ENCODE measurements at regions not wholly inside any gene's neighbourhood (a gene's known extent, or its start where the extent isn't known, plus 50 kb on each side); places are given as distances from the start of the nearest gene placed in this dataset.

- Histone ChIP-seq H3K9me3 (replicated peaks in 1 of 2; ENCODE audit: control insufficient read depth in 1 of 2, insufficient read depth in 1 of 2, low read length in 2 of 2) (no peaks in the 10 kb centered on the region), H3K9ac (ENCODE audit: insufficient read depth, low read length, poor library complexity, severe bottlenecking) (no peak overlapping the region), H3K27me3 (ENCODE audit: control insufficient read depth in 2 of 2, insufficient read depth in 2 of 2, low read length in 2 of 2) (no peaks in the 10 kb centered on the region), H3K36me3 (replicated peaks in 1 of 2; ENCODE audit: control insufficient read depth in 1 of 2, insufficient read depth in 2 of 2, low read length in 2 of 2) (no peaks in the 10 kb centered on the region), H2AFZ (ENCODE audit: insufficient read depth, low read depth, low read length, poor library complexity, severe bottlenecking) (no peak overlapping the region), H3K4me3 (replicated peaks in 1 of 3; ENCODE audit: low read depth in 2 of 3, low read length in 3 of 3) (no peak overlapping the region), H3K27ac (ENCODE audit: low read depth in 1 of 2, low read length in 2 of 2) (no peak overlapping the region), H4K20me1 (ENCODE audit: insufficient read depth, low read length) (no peaks in the 10 kb centered on the region), H3K4me2 (replicated peaks; ENCODE audit: extremely low read depth, low read length, poor library complexity, severe bottlenecking) (no peak overlapping the region), H3K4me1 (ENCODE audit: control insufficient read depth in 1 of 2, insufficient read depth in 2 of 2, low read length in 2 of 2) (no peaks in the 10 kb centered on the region), H3K79me2 (ENCODE audit: insufficient read depth, low read length) (no peaks in the 10 kb centered on the region)
- WGBS (ENCODE audit: insufficient coverage): no CpG with 5 or more reads among the region's 1 CpG
- no peak for DNase-seq
- Mint-ChIP-seq H3K36me3 (no peaks in the 10 kb centered on the region), H3K4me3 (no peak overlapping the region), H3K27ac (no peak overlapping the region), H3K4me1 (no peaks in the 10 kb centered on the region), H3K27me3 (ENCODE audit: low read depth in 3 of 3) (no peaks in the 10 kb centered on the region), H3K9me3 (peaks cover 0 to 3% (median 0%) of the 10 kb centered on the region in 7 donors)
- no peak for TF ChIP-seq CTCF (IDR thresholded peaks at IDR 0.05)
- intact Hi-C loops (cut with micrococcal nuclease): no loop called here
Observed at GRCh38 chr1:239763850-239764249, 327.8 kb upstream of the FMN2 start.

GRCh38 chr1:239764546-239764945 is 327.1 kb upstream of the FMN2 start:
- Histone ChIP-seq H3K27ac (ENCODE audit: low read depth in 1 of 2, low read length in 2 of 2) (no peak overlapping the region), H3K36me3 (replicated peaks in 1 of 2; ENCODE audit: control insufficient read depth in 1 of 2, insufficient read depth in 2 of 2, low read length in 2 of 2) (no peaks in the 10 kb centered on the region), H3K4me3 (replicated peaks in 1 of 3; ENCODE audit: low read depth in 2 of 3, low read length in 3 of 3) (no peak overlapping the region), H3K27me3 (ENCODE audit: control insufficient read depth in 2 of 2, insufficient read depth in 2 of 2, low read length in 2 of 2) (no peaks in the 10 kb centered on the region), H3K79me2 (ENCODE audit: insufficient read depth, low read length) (no peaks in the 10 kb centered on the region), H3K9ac (ENCODE audit: insufficient read depth, low read length, poor library complexity, severe bottlenecking) (no peak overlapping the region), H3K9me3 (replicated peaks in 1 of 2; ENCODE audit: control insufficient read depth in 1 of 2, insufficient read depth in 1 of 2, low read length in 2 of 2) (no peaks in the 10 kb centered on the region), H4K20me1 (ENCODE audit: insufficient read depth, low read length) (no peaks in the 10 kb centered on the region), H3K4me2 (replicated peaks; ENCODE audit: extremely low read depth, low read length, poor library complexity, severe bottlenecking) (no peak overlapping the region), H3K4me1 (ENCODE audit: control insufficient read depth in 1 of 2, insufficient read depth in 2 of 2, low read length in 2 of 2) (no peaks in the 10 kb centered on the region), H2AFZ (ENCODE audit: insufficient read depth, low read depth, low read length, poor library complexity, severe bottlenecking) (no peak overlapping the region)
- WGBS (ENCODE audit: insufficient coverage): no CpG with 5 or more reads among the region's 2 CpGs
- H3K27ac Mint-ChIP-seq: no peak overlapping the region
- no peak overlapping the region for H3K4me3 Mint-ChIP-seq
- no peaks in the 10 kb centered on the region for H3K4me1 Mint-ChIP-seq
- H3K9me3 Mint-ChIP-seq: peaks cover 0 to 3% (median 0%) of the 10 kb centered on the region in 7 donors
- no peaks in the 10 kb centered on the region for H3K27me3 Mint-ChIP-seq (ENCODE audit: low read depth in 3 of 3)
- TF ChIP-seq CTCF (IDR thresholded peaks at IDR 0.05): no peak
- H3K36me3 Mint-ChIP-seq: no peaks in the 10 kb centered on the region
- intact Hi-C loops (cut with micrococcal nuclease): no loop called here
- DNase-seq: no peak

Data from CD14-positive monocyte (primary cell).